ENCODE measurements at regions not wholly inside any gene's neighbourhood (a gene's known extent, or its start where the extent isn't known, plus 50 kb on each side); places are given as distances from the start of the nearest gene placed in this dataset.

DNA sequence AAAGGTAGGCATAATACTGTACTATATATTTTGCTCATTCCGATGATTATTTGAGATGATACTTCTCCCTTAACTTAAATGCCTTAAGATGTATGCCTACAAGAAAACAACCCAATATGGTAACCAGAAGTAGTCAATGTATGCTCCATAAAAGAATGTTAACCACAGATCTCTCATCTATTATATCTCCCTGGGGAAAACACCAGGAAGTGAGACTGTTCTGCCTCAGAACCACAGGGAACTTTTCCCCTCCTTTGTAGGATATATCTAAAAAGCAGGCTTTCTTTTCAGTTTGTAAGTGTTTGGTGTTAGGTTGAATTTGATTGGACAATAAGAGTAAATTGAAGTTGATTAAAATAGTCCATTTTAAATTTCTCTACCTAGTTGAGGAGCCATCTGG, 1160.5 kb upstream of the NXPH2 start:
- Histone ChIP-seq H3K4me3 (ENCODE audit: low read depth in 2 of 2, low read length in 1 of 2) (no peak overlapping the region), H3K4me2 (no peak overlapping the region), H3K79me2 (ENCODE audit: insufficient read depth) (no peaks in the 10 kb centered on the region), H3K9me2 (no peaks in the 10 kb centered on the region), H3K4me1 (ENCODE audit: control insufficient read depth in 1 of 2, insufficient read depth in 2 of 2, low read depth in 1 of 2, low read length in 1 of 2) (no peaks in the 10 kb centered on the region; a peak in 1 of 4 replicates), H3K27me3 (ENCODE audit: insufficient read depth) (no peaks in the 10 kb centered on the region), H4K20me1 (ENCODE audit: insufficient read depth) (no peaks in the 10 kb centered on the region), H3K36me3 (replicated peaks in 1 of 2; ENCODE audit: control insufficient read depth in 1 of 2, insufficient read depth in 2 of 2, low read length in 1 of 2) (no peaks in the 10 kb centered on the region), H3K9me3 (no peaks in the 10 kb centered on the region), H3K9ac (no peak overlapping the region), H3K27ac (ENCODE audit: low read depth in 2 of 2, low read length in 1 of 2) (no peak overlapping the region), H2AFZ (ENCODE audit: low read depth) (no peak overlapping the region), H3F3A (replicated peaks; ENCODE audit: insufficient read depth) (no peaks in the 10 kb centered on the region)
- ChIA-PET POLR2A (no interaction called here), CTCF (no interaction called here)
- DNase-seq: no peak
- TF ChIP-seq FOXJ3 (CRISPR knock-in tag; IDR thresholded peaks at IDR 0.05) (no peak), NRF1 (IDR thresholded peaks at IDR 0.05; ENCODE audit: low read depth, low read length) (no peak), TEAD4 (IDR thresholded peaks at IDR 0.05; ENCODE audit: borderline replicate concordance, insufficient read depth) (no peak), FOXM1 (IDR thresholded peaks at IDR 0.05; ENCODE audit: low read depth) (no peak), RCOR1 (IDR thresholded peaks at IDR 0.05; ENCODE audit: low read length) (no peak), RFX5 (IDR thresholded peaks at IDR 0.05; ENCODE audit: low read length) (no peak), USF1 (IDR thresholded peaks at IDR 0.05; ENCODE audit: borderline replicate concordance, low read depth) (no peak), EP300 (IDR thresholded peaks at IDR 0.05; ENCODE audit: borderline replicate concordance in 1 of 2, low read depth in 1 of 2, low read length in 1 of 2) (no peak), SMC3 (IDR thresholded peaks at IDR 0.05; ENCODE audit: low read depth, low read length) (no peak), EZH2phosphoT487 (IDR thresholded peaks at IDR 0.05; ENCODE audit: borderline replicate concordance, low read depth) (no peak), MEF2A (IDR thresholded peaks at IDR 0.05; ENCODE audit: borderline replicate concordance, low read depth) (no peak), RXRA (IDR thresholded peaks at IDR 0.05; ENCODE audit: borderline replicate concordance, low read depth) (no peak), CTCF (IDR thresholded peaks at IDR 0.05) (no peak), SIN3A (IDR thresholded peaks at IDR 0.05; ENCODE audit: borderline replicate concordance, low read depth, low read length) (no peak), ZBTB33 (IDR thresholded peaks at IDR 0.05; ENCODE audit: borderline replicate concordance, low read depth) (no peak), ELF1 (IDR thresholded peaks at IDR 0.05) (no peak)
- TF ChIP-seq, protein P1, sequence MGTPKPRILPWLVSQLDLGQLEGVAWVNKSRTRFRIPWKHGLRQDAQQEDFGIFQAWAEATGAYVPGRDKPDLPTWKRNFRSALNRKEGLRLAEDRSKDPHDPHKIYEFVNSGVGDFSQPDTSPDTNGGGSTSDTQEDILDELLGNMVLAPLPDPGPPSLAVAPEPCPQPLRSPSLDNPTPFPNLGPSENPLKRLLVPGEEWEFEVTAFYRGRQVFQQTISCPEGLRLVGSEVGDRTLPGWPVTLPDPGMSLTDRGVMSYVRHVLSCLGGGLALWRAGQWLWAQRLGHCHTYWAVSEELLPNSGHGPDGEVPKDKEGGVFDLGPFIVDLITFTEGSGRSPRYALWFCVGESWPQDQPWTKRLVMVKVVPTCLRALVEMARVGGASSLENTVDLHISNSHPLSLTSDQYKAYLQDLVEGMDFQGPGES (IDR thresholded peaks at IDR 0.05; ENCODE audit: low read depth, low read length): no peak
- TF ChIP-seq, protein P2, sequence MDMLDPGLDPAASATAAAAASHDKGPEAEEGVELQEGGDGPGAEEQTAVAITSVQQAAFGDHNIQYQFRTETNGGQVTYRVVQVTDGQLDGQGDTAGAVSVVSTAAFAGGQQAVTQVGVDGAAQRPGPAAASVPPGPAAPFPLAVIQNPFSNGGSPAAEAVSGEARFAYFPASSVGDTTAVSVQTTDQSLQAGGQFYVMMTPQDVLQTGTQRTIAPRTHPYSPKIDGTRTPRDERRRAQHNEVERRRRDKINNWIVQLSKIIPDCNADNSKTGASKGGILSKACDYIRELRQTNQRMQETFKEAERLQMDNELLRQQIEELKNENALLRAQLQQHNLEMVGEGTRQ (IDR thresholded peaks at IDR 0.05; ENCODE audit: borderline replicate concordance, low read depth, low read length): no peak
- 39% methylated on average over 1 of the region's 1 CpG for WGBS (ENCODE audit: low lambda C conversion rate)

Measured in SK-N-SH (cell line).